IgD-negative memory B cell (primary cell): ENCODE measurements at regions not wholly inside any gene's neighbourhood (a gene's known extent, or its start where the extent isn't known, plus 50 kb on each side); places are given as distances from the start of the nearest gene placed in this dataset.

Experiments used
- H3K27ac Mint-ChIP-seq, 3 donors: one replicate each; pipeline ENCODE4 v1.8.0; 2020 to 2022; ENCODE audit warnings: mild to moderate bottlenecking in 3 of 3, mixed read lengths in 3 of 3, moderate library complexity in 1 of 3
- H3K27me3 Mint-ChIP-seq: one replicate; pipeline ENCODE4 v1.8.0; 2021; ENCODE audit warnings: mixed read lengths
- H3K36me3 Mint-ChIP-seq: one replicate; pipeline ENCODE4 v1.8.0; 2020; ENCODE audit warnings: mild to moderate bottlenecking, mixed read lengths
- H3K4me1 Mint-ChIP-seq, 3 donors: one replicate each; pipeline ENCODE4 v1.8.0; 2020 to 2022; ENCODE audit warnings: mixed read lengths in 3 of 3, mild to moderate bottlenecking in 1 of 3
- H3K4me3 Mint-ChIP-seq, 4 donors: one replicate each; pipeline ENCODE4 v1.8.0; 2020 to 2022; ENCODE audit warnings: mild to moderate bottlenecking in 4 of 4, mixed read lengths in 4 of 4, moderate library complexity in 3 of 4
- H3K9me3 Mint-ChIP-seq, 3 donors: one replicate each; pipeline ENCODE4 v1.8.0; 2020 to 2021; ENCODE audit warnings: mixed read lengths in 3 of 3, mild to moderate bottlenecking in 1 of 3

GRCh38 chr5:21694567-21694966 lies 1158.6 kb downstream of the CDH12 start:
- Mint-ChIP-seq H3K4me1 (no peaks in the 10 kb centered on the region), H3K4me3 (no peak overlapping the region), H3K27ac (no peak overlapping the region), H3K27me3 (no peaks in the 10 kb centered on the region), H3K9me3 (peaks cover 1 to 8% (median 3%) of the 10 kb centered on the region in 3 donors), H3K36me3 (no peaks in the 10 kb centered on the region)

GRCh38 chr5:21693591-21693990 lies 1159.6 kb downstream of the CDH12 start:
- no peaks in the 10 kb centered on the region for H3K36me3 Mint-ChIP-seq
- H3K27ac Mint-ChIP-seq: no peak overlapping the region
- no peak overlapping the region for H3K4me3 Mint-ChIP-seq
- H3K4me1 Mint-ChIP-seq: no peaks in the 10 kb centered on the region
- peaks cover 1 to 5% (median 3%) of the 10 kb centered on the region in 3 donors for H3K9me3 Mint-ChIP-seq
- no peaks in the 10 kb centered on the region for H3K27me3 Mint-ChIP-seq

DNA sequence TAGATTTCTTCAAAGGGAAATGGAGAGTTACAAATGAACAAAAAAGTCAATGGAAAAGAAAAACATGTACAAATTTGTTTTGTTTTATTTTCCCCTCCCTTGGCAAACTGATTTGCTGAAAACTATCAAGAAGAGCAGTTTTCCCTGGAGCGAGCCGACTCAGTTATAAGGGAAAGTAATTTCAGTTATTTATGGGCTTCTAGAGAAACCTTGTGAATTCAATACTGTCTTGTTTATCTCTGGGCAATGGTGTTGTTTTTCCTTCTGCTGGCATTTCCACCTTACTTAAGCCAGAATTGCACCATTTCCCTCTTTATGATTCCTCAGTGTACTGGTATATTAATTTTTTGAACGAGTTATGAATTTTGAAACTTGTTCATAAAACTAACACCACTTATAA lies 1163.6 kb downstream of the CDH12 start:
- peaks cover 0 to 4% (median 4%) of the 10 kb centered on the region in 3 donors for H3K9me3 Mint-ChIP-seq
- H3K27me3 Mint-ChIP-seq: no peaks in the 10 kb centered on the region
- no peak overlapping the region for H3K4me3 Mint-ChIP-seq
- H3K4me1 Mint-ChIP-seq: no peaks in the 10 kb centered on the region
- no peaks in the 10 kb centered on the region for H3K36me3 Mint-ChIP-seq
- H3K27ac Mint-ChIP-seq: no peak overlapping the region

DNA sequence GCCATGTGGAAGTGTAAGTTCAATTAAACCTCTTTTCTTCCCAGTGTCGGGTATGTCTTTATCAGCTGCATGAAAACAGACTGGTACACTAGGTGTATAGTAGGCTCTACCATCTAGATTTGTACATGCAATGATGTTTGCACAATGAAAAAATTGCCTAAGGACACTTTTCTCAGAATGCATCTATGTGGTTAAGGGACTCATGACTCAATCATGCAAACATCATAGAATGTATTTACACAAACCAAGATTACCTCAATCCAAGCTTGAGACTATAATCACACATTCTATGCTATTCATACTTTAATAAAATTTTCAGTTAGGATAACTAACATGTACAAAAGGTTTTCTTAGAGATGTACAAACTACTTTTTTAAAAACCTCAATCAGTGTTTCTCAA lies 1164.5 kb downstream of the CDH12 start:
- Mint-ChIP-seq H3K9me3 (peaks cover 0 to 4% (median 4%) of the 10 kb centered on the region in 3 donors), H3K4me3 (no peak overlapping the region), H3K36me3 (no peaks in the 10 kb centered on the region), H3K27me3 (no peaks in the 10 kb centered on the region), H3K27ac (no peak overlapping the region), H3K4me1 (no peaks in the 10 kb centered on the region)

DNA sequence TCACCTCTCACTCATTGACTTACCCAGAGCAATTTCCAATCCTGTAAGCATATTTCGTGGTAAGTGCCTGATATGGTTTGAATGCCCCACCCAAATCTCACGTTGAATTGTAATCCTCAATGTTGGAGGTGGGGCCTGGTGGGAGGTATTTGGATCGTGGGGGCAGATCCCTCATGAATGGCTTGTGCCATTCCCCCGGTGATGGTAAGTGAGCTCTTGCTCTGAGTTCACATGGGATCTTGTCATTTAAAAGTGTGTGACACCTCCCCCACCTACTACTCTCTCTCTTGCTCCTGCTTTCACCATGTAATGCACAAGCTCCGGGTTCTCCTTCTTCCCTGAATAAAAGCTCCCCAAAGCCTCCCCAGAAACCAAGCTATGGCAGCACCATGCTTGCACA lies 1165.5 kb downstream of the CDH12 start:
- Mint-ChIP-seq H3K9me3 (peaks cover 0 to 4% (median 4%) of the 10 kb centered on the region in 3 donors), H3K27ac (no peak overlapping the region), H3K4me1 (no peaks in the 10 kb centered on the region), H3K27me3 (no peaks in the 10 kb centered on the region), H3K4me3 (no peak overlapping the region), H3K36me3 (no peaks in the 10 kb centered on the region)

DNA sequence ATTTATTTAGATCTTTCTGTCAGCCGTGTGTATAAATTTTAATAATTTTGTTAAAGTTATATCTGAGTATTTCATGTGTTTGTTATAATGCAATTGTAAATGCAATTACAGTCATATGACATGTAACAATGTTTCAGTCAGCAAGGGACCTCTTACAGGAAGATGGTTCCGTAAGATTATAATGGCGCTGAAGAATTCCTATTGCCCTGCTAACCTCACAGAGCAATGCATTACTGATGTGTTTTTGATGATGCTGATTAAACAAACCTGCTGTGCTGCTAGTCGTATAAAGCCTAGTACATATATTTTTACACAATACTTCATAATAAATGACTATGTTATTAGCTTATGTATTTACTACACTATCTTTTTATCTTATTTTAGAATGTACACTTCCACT lies 1166.4 kb downstream of the CDH12 start:
- Mint-ChIP-seq H3K27me3 (no peaks in the 10 kb centered on the region), H3K4me3 (no peak overlapping the region), H3K36me3 (no peaks in the 10 kb centered on the region), H3K4me1 (no peaks in the 10 kb centered on the region), H3K9me3 (peaks cover 0 to 4% (median 4%) of the 10 kb centered on the region in 3 donors), H3K27ac (no peak overlapping the region)

DNA sequence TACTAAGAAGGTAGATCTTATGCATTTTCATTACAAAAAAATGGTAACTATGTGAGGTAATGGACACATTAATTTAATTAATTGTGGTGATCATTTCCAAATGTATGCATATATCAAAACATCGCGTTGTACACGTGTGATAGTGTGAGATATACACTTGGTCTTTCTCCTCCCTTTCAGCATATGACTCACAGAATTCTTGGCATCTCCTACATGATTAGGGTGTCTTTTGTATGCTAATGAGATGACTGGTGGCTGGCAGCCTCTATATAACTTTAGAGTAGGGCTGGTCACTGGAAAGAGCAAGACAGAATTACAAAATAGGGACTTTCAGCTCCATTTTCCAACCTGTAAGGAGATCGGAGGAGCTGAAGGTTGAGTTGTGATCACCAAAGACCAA lies 1167.6 kb downstream of the CDH12 start:
- H3K27ac Mint-ChIP-seq: no peak overlapping the region
- H3K4me3 Mint-ChIP-seq: no peak overlapping the region
- H3K9me3 Mint-ChIP-seq: peaks cover 0 to 4% (median 2%) of the 10 kb centered on the region in 3 donors
- no peaks in the 10 kb centered on the region for H3K4me1 Mint-ChIP-seq
- H3K27me3 Mint-ChIP-seq: no peaks in the 10 kb centered on the region
- H3K36me3 Mint-ChIP-seq: no peaks in the 10 kb centered on the region

DNA sequence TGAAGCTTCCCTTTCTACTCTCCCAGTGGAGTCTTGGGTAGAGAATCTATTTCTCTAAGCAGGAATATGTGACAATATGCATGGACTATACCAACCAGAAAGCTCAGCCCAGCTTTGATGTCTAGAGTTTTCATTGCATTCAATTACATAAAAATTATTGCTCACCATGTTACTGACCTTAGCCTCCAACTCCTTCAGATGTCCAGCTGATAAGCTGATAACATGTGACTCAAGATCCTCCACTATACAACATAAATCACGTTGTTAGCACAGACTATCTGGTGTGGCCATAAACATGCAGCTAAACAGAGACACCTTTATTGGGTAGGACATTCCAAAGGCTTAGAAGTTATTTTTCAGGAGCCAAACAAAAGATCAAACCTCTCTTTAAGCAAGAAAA lies 1168.2 kb downstream of the CDH12 start:
- Mint-ChIP-seq H3K4me1 (no peaks in the 10 kb centered on the region), H3K27ac (no peak overlapping the region), H3K36me3 (no peaks in the 10 kb centered on the region), H3K4me3 (no peak overlapping the region), H3K27me3 (no peaks in the 10 kb centered on the region), H3K9me3 (peaks cover 0 to 4% (median 2%) of the 10 kb centered on the region in 3 donors)

- Mint-ChIP-seq H3K4me3 (no peak overlapping the region), H3K4me1 (no peaks in the 10 kb centered on the region), H3K9me3 (peaks cover 0 to 4% (median 0%) of the 10 kb centered on the region in 3 donors), H3K27me3 (no peaks in the 10 kb centered on the region), H3K36me3 (no peaks in the 10 kb centered on the region), H3K27ac (no peak overlapping the region)
These were observed 1171.2 kb downstream of the CDH12 start for GRCh38 chr5:21681911-21682310.

- Mint-ChIP-seq H3K27me3 (no peaks in the 10 kb centered on the region), H3K4me3 (no peak overlapping the region), H3K27ac (no peak overlapping the region), H3K36me3 (peaks cover 3% of the 10 kb centered on the region), H3K9me3 (peaks cover 0 to 3% (median 2%) of the 10 kb centered on the region in 3 donors), H3K4me1 (no peaks in the 10 kb centered on the region)
These were observed 1172.5 kb downstream of the CDH12 start for GRCh38 chr5:21680641-21681040.

DNA sequence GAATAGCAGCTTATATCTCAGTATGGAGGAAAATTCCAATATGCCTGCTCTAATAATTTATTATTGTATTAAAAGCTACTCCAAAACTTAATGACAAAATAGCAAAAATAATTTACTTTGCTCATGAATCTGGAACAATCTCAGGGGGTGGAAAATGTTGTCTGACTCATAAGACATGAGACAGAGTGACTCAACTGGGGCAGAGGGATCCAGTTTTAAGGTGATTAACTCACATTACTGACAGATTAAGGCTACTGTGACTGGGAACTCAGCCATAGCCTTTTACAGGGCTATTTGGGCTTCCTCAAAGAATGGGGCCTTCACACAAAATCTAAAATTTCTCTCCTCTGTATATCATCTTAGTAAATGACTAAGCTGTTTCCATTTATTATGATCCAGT lies 1172.9 kb downstream of the CDH12 start:
- Mint-ChIP-seq H3K4me3 (no peak overlapping the region), H3K9me3 (peaks cover 0 to 2% (median 0%) of the 10 kb centered on the region in 3 donors), H3K27ac (no peak overlapping the region), H3K4me1 (no peaks in the 10 kb centered on the region), H3K27me3 (no peaks in the 10 kb centered on the region), H3K36me3 (peaks cover 3% of the 10 kb centered on the region)

GRCh38 chr5:21678526-21678925 lies 1174.6 kb downstream of the CDH12 start:
- no peak overlapping the region for H3K4me3 Mint-ChIP-seq
- H3K4me1 Mint-ChIP-seq: no peaks in the 10 kb centered on the region
- H3K27ac Mint-ChIP-seq: no peak overlapping the region
- H3K9me3 Mint-ChIP-seq: peaks cover 0 to 2% (median 0%) of the 10 kb centered on the region in 3 donors
- peaks cover 3% of the 10 kb centered on the region for H3K36me3 Mint-ChIP-seq
- H3K27me3 Mint-ChIP-seq: no peaks in the 10 kb centered on the region

DNA sequence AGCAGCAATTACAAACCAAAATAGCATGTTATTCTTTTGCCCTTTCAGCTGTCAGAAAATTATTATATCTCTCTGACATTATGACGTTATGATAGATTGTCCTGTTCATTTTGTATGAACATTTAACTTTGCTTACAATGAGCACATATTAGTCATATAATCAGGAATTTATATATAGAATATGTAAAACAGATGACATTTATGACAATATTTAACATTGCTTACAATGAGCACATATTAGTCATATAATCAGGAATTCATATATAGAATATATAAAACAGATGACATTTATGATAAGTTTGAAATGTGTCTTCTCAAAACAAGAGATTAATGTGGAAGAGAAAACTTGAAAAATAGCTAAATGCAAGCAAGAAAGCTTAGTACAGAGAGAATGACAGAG lies 1180.2 kb downstream of the CDH12 start:
- no peak overlapping the region for H3K4me3 Mint-ChIP-seq
- H3K9me3 Mint-ChIP-seq: peaks cover 0 to 2% (median 0%) of the 10 kb centered on the region in 3 donors
- no peaks in the 10 kb centered on the region for H3K27me3 Mint-ChIP-seq
- peaks cover 3% of the 10 kb centered on the region for H3K36me3 Mint-ChIP-seq
- no peak overlapping the region for H3K27ac Mint-ChIP-seq
- H3K4me1 Mint-ChIP-seq: no peaks in the 10 kb centered on the region

DNA sequence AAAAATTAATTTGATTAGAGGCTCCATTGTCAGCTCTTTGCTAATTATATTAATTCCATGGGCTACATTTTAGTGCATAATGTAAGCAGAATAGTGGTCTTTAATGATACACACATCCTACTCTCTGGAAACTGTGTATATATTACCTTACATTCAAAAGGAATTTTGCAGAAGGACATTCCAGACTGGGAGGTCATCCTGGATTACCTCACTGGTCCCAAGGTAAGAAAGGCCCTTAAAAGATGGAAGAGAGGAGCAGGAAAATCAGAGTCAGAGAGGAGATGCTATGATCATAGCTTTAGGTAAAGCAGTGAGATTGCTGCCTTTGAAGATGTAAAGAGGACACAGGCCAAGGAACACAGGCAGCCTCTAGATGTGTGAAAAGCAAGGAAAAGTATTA lies 1180.8 kb downstream of the CDH12 start:
- Mint-ChIP-seq H3K27me3 (no peaks in the 10 kb centered on the region), H3K36me3 (peaks cover 3% of the 10 kb centered on the region), H3K4me1 (no peaks in the 10 kb centered on the region), H3K4me3 (no peak overlapping the region), H3K27ac (no peak overlapping the region), H3K9me3 (peaks cover 0 to 2% (median 0%) of the 10 kb centered on the region in 3 donors)

DNA sequence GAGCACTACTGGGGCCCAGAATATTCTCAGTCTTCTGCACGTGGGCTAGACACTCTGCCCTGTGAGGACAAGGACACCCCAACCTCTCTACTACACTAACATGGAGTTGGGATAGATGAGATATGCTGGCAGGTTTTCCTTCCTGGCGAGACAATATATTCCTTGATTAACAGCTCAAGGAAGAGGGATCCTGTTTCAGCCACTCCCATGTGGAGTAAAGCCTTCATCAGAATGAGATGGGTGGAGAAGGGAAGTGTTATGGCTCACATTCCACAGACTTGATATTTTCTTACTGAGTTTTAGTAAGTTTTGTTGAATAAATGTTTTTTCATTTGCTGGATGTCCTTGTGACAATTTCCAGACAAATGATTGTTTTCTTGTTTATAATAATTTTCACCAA lies 1187.6 kb downstream of the CDH12 start:
- H3K9me3 Mint-ChIP-seq: peaks cover 5 to 8% (median 5%) of the 10 kb centered on the region in 3 donors
- H3K27ac Mint-ChIP-seq: peak overlapping the region in 1 of 3 donors; percentile 78
- no peaks in the 10 kb centered on the region for H3K27me3 Mint-ChIP-seq
- no peaks in the 10 kb centered on the region for H3K4me1 Mint-ChIP-seq
- H3K36me3 Mint-ChIP-seq: no peaks in the 10 kb centered on the region
- H3K4me3 Mint-ChIP-seq: no peak overlapping the region

DNA sequence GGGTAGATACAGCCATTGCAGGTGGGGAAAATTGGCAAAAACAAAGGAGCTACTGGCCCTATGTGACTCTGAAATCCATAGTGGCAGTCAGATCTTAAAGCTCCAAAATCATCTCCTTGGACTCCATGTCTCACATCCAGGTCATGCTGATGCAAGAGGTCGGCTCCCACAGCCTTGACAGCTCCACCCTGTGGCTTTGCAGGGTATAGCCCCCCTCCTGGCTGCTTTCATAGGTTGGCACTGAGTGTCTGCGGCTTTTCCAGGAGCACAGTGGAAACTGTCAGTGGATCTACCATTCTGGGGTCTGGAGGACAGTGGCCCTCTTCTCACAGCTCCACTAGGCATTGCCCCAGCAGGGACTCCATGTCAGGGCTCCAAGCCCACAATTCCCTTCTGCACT lies 1190.1 kb downstream of the CDH12 start:
- Mint-ChIP-seq H3K4me1 (no peaks in the 10 kb centered on the region), H3K27me3 (no peaks in the 10 kb centered on the region), H3K27ac (no peak overlapping the region), H3K9me3 (peaks cover 5 to 8% (median 8%) of the 10 kb centered on the region in 3 donors), H3K36me3 (no peaks in the 10 kb centered on the region), H3K4me3 (no peak overlapping the region)

DNA sequence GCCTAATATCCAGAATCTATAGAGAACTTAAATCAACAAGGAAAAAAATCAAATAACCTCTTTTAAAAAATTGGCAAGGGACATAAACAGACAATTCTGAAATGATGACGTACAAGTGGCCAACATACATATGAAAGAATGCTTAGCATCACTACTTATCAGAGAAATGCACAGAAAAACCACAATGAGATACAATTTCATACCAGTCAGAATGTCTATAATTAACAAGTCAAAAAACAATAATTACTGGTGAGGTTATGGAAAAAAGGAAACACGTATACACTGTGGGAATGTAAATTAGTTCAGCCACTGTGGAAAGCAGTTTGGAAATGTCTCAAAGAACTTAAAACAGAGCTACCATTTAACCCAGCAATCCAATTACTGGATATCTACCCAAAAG lies 1192.0 kb downstream of the CDH12 start:
- no peak overlapping the region for H3K4me3 Mint-ChIP-seq
- H3K4me1 Mint-ChIP-seq: no peaks in the 10 kb centered on the region
- no peaks in the 10 kb centered on the region for H3K36me3 Mint-ChIP-seq
- no peaks in the 10 kb centered on the region for H3K27me3 Mint-ChIP-seq
- peaks cover 5 to 8% (median 8%) of the 10 kb centered on the region in 3 donors for H3K9me3 Mint-ChIP-seq
- no peak overlapping the region for H3K27ac Mint-ChIP-seq
